ENCODE measurements at regions not wholly inside any gene's neighbourhood (a gene's known extent, or its start where the extent isn't known, plus 50 kb on each side); places are given as distances from the start of the nearest gene placed in this dataset.

GRCh38 chr7:88522771-88523293 is 216.1 kb upstream of the STEAP4 start:
- BruUV-seq (replicated peaks), result no TSS peak

GRCh38 chr7:88516429-88516828 is 209.7 kb upstream of the STEAP4 start:
- CTCF ChIA-PET, result no interaction called here
- Histone ChIP-seq H3K36me3 (ENCODE audit: low read depth, low read length) (no peaks in the 10 kb centered on the region), H3K79me2 (ENCODE audit: low read length) (no peaks in the 10 kb centered on the region), H3K4me2 (ENCODE audit: low read length) (no peak overlapping the region), H3K4me1 (ENCODE audit: insufficient read depth, low read length) (no peaks in the 10 kb centered on the region), H3K27ac (ENCODE audit: low read length) (no peak overlapping the region), H3K9me2 (replicated peaks; ENCODE audit: low read length) (no peaks in the 10 kb centered on the region), H3F3A (ENCODE audit: low read length, unreplicated experiment) (no peaks in the 10 kb centered on the region), H3K9me3 (ENCODE audit: low read length) (no peaks in the 10 kb centered on the region), H2AFZ (ENCODE audit: low read length) (no peak overlapping the region), H4K20me1 (ENCODE audit: low read length) (no peaks in the 10 kb centered on the region), H3K27me3 (ENCODE audit: low read length) (no peaks in the 10 kb centered on the region), H3K4me3 (ENCODE audit: low read length) (no peak overlapping the region), H3K9ac (ENCODE audit: low read length) (no peak overlapping the region)
- intact Hi-C loops (cut with micrococcal nuclease), result no loop called here
- DNase-seq (no peak), ATAC-seq (no peak)
- POLR2A ChIA-PET (ENCODE audit: unreplicated experiment), result no interaction called here
- no TSS peak for BruUV-seq (replicated peaks)
- TF ChIP-seq CTCF (conservative IDR thresholded peaks at IDR 0.05; ENCODE audit: low read depth, low read length), result no peak
- TF ChIP-seq EZH2phosphoT487 (IDR thresholded peaks at IDR 0.05; ENCODE audit: borderline replicate concordance, low read length), result no peak
- TF ChIP-seq EZH2 (IDR thresholded peaks at IDR 0.05; ENCODE audit: low read length, unreplicated experiment), result no peak

More at GRCh38 chr7:88522771-88523293, 216.1 kb upstream of the STEAP4 start:
- no peak overlapping the region for H3K27ac ChIP-seq (ENCODE audit: low read length)
- DNase-seq (no peak), ATAC-seq (no peak)
- no peaks in the 10 kb centered on the region for H3K27me3 ChIP-seq (ENCODE audit: low read length)
- H2AFZ ChIP-seq (ENCODE audit: low read length), result no peak overlapping the region
- no peaks in the 10 kb centered on the region for H3K79me2 ChIP-seq (ENCODE audit: low read length)
- H3K9ac ChIP-seq (ENCODE audit: low read length), result no peak overlapping the region
- no peak overlapping the region for H3K4me3 ChIP-seq (ENCODE audit: low read length)
- POLR2A ChIA-PET (ENCODE audit: unreplicated experiment), result no interaction called here
- H3K4me2 ChIP-seq (ENCODE audit: low read length), result no peak overlapping the region
- CTCF ChIA-PET, result no interaction called here
- TF ChIP-seq EZH2 (IDR thresholded peaks at IDR 0.05; ENCODE audit: low read length, unreplicated experiment) (no peak), EZH2phosphoT487 (IDR thresholded peaks at IDR 0.05; ENCODE audit: borderline replicate concordance, low read length) (no peak), CTCF (conservative IDR thresholded peaks at IDR 0.05; ENCODE audit: low read depth, low read length) (no peak)
- H3K36me3 ChIP-seq (ENCODE audit: low read depth, low read length), result no peaks in the 10 kb centered on the region
- H3K9me3 ChIP-seq (ENCODE audit: low read length), result no peaks in the 10 kb centered on the region
- H4K20me1 ChIP-seq (ENCODE audit: low read length), result no peaks in the 10 kb centered on the region
- H3K4me1 ChIP-seq (ENCODE audit: insufficient read depth, low read length), result no peaks in the 10 kb centered on the region
- no peaks in the 10 kb centered on the region for H3F3A ChIP-seq (ENCODE audit: low read length, unreplicated experiment)
- intact Hi-C loops (cut with micrococcal nuclease), result no loop called here
- H3K9me2 ChIP-seq (replicated peaks; ENCODE audit: low read length), result no peaks in the 10 kb centered on the region

DNA sequence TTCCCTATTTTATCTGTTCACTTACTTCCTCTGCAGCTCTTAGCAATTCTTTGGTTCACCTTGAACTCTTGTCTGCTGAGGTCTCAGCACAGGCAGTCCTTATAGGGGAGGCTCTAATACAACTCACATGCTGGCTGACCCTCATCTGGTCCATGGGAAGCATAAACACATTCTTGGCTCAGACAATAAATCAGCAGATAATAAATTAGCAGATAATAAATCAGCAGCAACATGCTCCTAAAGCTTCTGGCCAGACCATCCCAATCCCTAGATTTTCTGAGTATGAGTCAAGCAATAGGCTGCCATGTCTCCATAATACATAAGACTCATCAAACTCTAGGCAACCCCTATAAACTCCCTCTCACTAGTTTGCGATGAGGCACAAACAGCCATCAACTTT is 208.6 kb upstream of the STEAP4 start:
- Histone ChIP-seq H3K4me1 (ENCODE audit: insufficient read depth, low read length) (no peaks in the 10 kb centered on the region), H4K20me1 (ENCODE audit: low read length) (no peaks in the 10 kb centered on the region), H3K9me3 (ENCODE audit: low read length) (no peaks in the 10 kb centered on the region), H2AFZ (ENCODE audit: low read length) (no peak overlapping the region), H3K27ac (ENCODE audit: low read length) (no peak overlapping the region), H3K27me3 (ENCODE audit: low read length) (no peaks in the 10 kb centered on the region), H3F3A (ENCODE audit: low read length, unreplicated experiment) (no peaks in the 10 kb centered on the region), H3K9ac (ENCODE audit: low read length) (no peak overlapping the region), H3K79me2 (ENCODE audit: low read length) (no peaks in the 10 kb centered on the region), H3K4me2 (ENCODE audit: low read length) (no peak overlapping the region), H3K4me3 (ENCODE audit: low read length) (no peak overlapping the region), H3K9me2 (replicated peaks; ENCODE audit: low read length) (no peaks in the 10 kb centered on the region), H3K36me3 (ENCODE audit: low read depth, low read length) (no peaks in the 10 kb centered on the region)
- intact Hi-C loops (cut with micrococcal nuclease), result no loop called here
- POLR2A ChIA-PET (ENCODE audit: unreplicated experiment), result no interaction called here
- no TSS peak for BruUV-seq (replicated peaks)
- DNase-seq (no peak), ATAC-seq (no peak)
- TF ChIP-seq EZH2phosphoT487 (IDR thresholded peaks at IDR 0.05; ENCODE audit: borderline replicate concordance, low read length), result no peak
- no peak for TF ChIP-seq CTCF (conservative IDR thresholded peaks at IDR 0.05; ENCODE audit: low read depth, low read length)
- TF ChIP-seq EZH2 (IDR thresholded peaks at IDR 0.05; ENCODE audit: low read length, unreplicated experiment), result no peak
- CTCF ChIA-PET, result no interaction called here
